Progenitor cell of endocrine pancreas (in vitro differentiated cells): ENCODE measurements at regions not wholly inside any gene's neighbourhood (a gene's known extent, or its start where the extent isn't known, plus 50 kb on each side); places are given as distances from the start of the nearest gene placed in this dataset.
A peak's percentile ranks its signal among the peaks of the same experiment; 100 is the strongest.

Experiments used
- DNase-seq: peaks from one replicate; pipeline ENCODE4 v3.0.0; 2021; ENCODE audit warnings: low spot score; ENCODE audit not compliant: unreplicated experiment
- H3K27ac Mint-ChIP-seq: 2 replicates; pipeline ENCODE4 v1.8.0; 2021; ENCODE audit warnings: mild to moderate bottlenecking, moderate library complexity, mixed read lengths
- H3K27me3 Mint-ChIP-seq: 2 replicates; pipeline ENCODE4 v1.8.0; 2021; ENCODE audit warnings: mixed read lengths
- H3K36me3 Mint-ChIP-seq: 2 replicates; pipeline ENCODE4 v1.8.0; 2022; ENCODE audit warnings: mixed read lengths; ENCODE audit not compliant: insufficient read depth
- H3K4me1 Mint-ChIP-seq: 2 replicates; pipeline ENCODE4 v1.8.0; 2021; ENCODE audit warnings: low read depth, mixed read lengths
- H3K4me3 Mint-ChIP-seq: 2 replicates; pipeline ENCODE4 v1.8.0; 2021; ENCODE audit warnings: low read depth, mild to moderate bottlenecking, moderate library complexity, mixed read lengths
- H3K9me3 Mint-ChIP-seq: 2 replicates; pipeline ENCODE4 v1.8.0; 2021; ENCODE audit warnings: low read depth, mixed read lengths
- TF ChIP-seq, protein P1 (sequence below): fragments of 200-600 bp; sonication (generic); IDR thresholded peaks from one replicate; pipeline ENCODE4 v1.5.0; 2021; ENCODE audit warnings: antibody characterized with exemption, mild to moderate bottlenecking; ENCODE audit not compliant: unreplicated experiment

DNA sequence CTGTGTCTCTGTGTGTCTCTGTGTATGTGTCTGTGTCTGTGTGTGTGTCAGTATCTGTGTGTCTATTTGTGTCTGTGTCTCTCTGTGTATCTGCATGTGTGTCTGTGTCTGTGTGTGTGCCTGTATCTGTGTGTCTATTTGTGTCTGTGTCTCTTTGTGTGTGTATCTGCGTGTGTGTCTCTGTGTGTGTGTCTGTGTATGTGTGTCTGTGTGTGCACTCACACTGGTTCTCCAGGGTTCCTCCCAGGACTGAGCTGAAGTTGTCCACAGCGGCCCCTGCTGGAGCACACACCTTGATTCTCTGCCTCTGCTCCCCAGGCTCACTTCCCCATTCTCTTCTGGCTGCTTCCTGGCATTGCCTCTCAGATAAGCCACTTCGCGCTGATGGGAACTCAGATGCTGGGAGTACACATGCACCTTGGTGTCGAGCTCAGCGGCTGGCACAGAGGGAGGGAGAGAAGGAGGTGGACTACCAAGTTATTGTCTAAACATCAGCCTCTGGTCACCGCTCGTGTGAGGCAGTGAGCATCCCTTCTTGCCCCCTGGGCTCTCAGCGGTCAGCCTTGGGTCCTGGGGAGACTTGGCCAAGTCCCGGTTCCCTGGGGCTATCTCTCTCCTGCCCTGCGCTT, 104.9 kb upstream of the NXT1 start:
- Mint-ChIP-seq H3K4me3 (no peak overlapping the region), H3K27me3 (peaks cover 43% of the 10 kb centered on the region), H3K27ac (no peak overlapping the region), H3K9me3 (no peaks in the 10 kb centered on the region), H3K4me1 (peaks cover 7% of the 10 kb centered on the region), H3K36me3 (no peaks in the 10 kb centered on the region)
- DNase-seq = peak; percentile 22
- TF ChIP-seq, protein P1, sequence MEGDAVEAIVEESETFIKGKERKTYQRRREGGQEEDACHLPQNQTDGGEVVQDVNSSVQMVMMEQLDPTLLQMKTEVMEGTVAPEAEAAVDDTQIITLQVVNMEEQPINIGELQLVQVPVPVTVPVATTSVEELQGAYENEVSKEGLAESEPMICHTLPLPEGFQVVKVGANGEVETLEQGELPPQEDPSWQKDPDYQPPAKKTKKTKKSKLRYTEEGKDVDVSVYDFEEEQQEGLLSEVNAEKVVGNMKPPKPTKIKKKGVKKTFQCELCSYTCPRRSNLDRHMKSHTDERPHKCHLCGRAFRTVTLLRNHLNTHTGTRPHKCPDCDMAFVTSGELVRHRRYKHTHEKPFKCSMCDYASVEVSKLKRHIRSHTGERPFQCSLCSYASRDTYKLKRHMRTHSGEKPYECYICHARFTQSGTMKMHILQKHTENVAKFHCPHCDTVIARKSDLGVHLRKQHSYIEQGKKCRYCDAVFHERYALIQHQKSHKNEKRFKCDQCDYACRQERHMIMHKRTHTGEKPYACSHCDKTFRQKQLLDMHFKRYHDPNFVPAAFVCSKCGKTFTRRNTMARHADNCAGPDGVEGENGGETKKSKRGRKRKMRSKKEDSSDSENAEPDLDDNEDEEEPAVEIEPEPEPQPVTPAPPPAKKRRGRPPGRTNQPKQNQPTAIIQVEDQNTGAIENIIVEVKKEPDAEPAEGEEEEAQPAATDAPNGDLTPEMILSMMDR = peak; percentile 59

DNA sequence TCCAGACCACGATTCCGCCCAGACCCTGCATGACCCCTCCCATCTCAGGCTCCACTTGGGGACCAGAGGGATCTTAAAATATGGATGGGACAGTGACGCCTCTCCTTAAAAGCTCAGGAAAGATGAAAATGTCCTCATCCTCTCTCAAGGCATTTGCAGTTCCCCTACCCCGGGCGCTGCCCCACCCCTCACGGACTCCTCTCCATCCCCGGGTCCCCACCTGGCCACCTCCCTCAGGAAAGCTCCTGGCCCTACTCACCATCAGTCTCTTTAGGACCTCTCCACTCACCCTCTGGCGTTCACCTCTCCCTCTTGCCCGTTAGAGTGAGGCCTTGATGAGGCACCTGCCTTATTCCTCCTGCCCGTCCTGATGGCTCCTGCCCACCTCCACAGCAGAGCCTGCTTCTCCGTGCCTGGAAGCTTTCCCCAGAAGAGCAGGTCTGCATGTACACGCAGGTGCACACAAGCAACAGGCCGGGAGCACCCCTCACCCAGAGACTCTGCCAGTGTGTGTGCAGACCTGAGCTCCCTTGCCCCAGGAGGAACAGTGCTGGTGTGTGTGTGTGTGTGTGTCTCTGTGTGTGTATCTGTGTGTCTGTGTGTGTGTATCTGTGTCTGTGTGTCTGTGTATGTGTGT, 105.6 kb upstream of the NXT1 start:
- peaks cover 43% of the 10 kb centered on the region for H3K27me3 Mint-ChIP-seq
- no peak overlapping the region for H3K4me3 Mint-ChIP-seq
- peaks cover 7% of the 10 kb centered on the region for H3K4me1 Mint-ChIP-seq
- H3K27ac Mint-ChIP-seq = no peak overlapping the region
- TF ChIP-seq, protein P1 = no peak
- DNase-seq = no peak
- no peaks in the 10 kb centered on the region for H3K9me3 Mint-ChIP-seq
- no peaks in the 10 kb centered on the region for H3K36me3 Mint-ChIP-seq

DNA sequence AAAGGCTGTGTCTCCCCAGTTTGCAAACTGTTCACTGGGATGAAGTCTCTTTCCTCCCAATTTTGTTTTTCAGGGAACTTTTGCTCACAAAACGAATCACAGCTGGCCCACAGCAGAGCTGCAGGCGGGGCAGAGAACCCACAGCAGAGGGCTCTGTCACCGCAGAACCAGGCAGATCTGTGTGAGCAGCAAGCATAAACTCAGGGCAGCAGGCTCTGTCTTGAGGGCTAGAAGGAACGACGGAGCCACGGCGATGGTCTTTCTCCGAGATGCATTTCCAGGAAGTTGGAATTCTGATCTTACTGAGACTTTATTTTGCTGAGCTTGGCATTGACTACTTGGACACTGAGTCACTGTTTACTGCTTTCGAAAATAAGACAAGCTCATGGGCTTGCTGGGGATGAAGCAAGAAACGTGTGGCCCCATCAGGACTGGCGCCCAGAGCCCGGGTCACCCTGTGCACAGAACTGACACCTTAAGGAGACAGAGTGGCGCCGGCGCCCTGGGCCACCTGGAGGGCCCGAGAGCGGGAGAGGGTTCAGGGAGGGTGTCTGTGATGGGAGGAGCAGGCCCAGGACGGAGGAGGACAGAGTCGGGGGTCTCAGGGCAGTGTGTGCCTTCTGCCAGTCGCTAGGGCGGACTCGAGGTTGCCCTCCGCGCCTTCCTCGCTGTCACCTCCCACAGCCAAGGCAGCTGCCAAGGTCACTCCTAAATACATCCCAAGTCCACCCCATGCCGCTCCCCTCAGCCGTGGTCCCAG, 106.3 kb upstream of the NXT1 start:
- peaks cover 7% of the 10 kb centered on the region for H3K4me1 Mint-ChIP-seq
- peaks cover 5% of the 10 kb centered on the region for H3K9me3 Mint-ChIP-seq
- H3K27me3 Mint-ChIP-seq = peaks cover 42% of the 10 kb centered on the region
- no peak overlapping the region for H3K27ac Mint-ChIP-seq
- no peak for DNase-seq
- H3K4me3 Mint-ChIP-seq = no peak overlapping the region
- H3K36me3 Mint-ChIP-seq = peaks cover 1% of the 10 kb centered on the region
- TF ChIP-seq, protein P1 = no peak

DNA sequence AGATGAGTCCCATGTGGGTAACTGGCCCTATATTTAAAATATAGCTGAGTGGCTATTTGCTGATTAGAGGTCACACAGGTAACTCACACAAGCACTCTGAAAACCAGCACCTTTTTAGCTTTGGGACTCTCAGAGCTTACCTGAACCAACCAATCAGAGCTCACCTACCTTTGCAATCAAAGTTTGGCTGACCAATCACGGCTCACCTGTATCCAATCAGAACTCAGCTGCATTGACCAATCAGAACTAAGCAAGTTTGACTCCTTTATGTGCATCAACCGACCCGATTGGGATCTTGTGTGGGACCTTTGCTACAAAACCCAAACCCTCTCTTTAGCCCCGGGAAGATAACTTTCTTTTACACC, 106.8 kb upstream of the NXT1 start:
- Mint-ChIP-seq H3K4me1 (peaks cover 7% of the 10 kb centered on the region), H3K27ac (no peak overlapping the region), H3K36me3 (peaks cover 1% of the 10 kb centered on the region), H3K9me3 (peaks cover 10% of the 10 kb centered on the region), H3K27me3 (peaks cover 47% of the 10 kb centered on the region), H3K4me3 (no peak overlapping the region)
- no peak for DNase-seq
- TF ChIP-seq, protein P1 = no peak

DNA sequence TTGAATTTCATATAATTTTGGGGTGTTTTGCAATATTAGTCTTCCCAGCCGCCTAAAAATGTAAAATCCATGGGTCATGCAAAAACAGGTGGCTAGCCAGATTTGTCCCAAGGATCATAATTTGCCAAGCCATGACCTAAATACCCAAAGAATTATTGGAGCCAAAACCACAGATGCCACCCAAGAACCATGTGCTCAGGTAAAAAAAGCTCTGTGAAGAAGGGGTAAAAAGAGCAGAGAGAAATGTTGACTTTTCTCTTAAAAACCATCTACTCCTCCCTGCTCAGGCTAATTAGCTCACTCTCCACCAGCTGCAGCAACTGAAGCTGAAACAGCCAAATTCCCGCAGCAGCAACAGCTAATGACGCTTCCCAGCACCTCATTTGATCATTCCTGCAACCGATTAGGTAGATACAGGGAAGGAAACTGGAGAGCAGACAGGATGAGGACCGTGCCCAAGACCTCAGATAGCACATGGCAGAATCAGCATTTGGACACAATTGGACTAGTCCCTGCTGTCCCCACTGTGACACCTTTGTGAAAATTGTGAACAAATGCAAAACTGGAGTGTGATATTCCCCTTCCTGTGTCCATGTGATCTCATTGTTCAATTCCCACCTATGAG, 107.9 kb upstream of the NXT1 start:
- Mint-ChIP-seq H3K4me1 (peaks cover 7% of the 10 kb centered on the region), H3K27me3 (peaks cover 49% of the 10 kb centered on the region), H3K9me3 (peaks cover 15% of the 10 kb centered on the region), H3K36me3 (peaks cover 2% of the 10 kb centered on the region), H3K4me3 (no peak overlapping the region), H3K27ac (no peak overlapping the region)
- DNase-seq = no peak
- TF ChIP-seq, protein P1 = no peak
